ENCODE measurements at regions not wholly inside any gene's neighbourhood (a gene's known extent, or its start where the extent isn't known, plus 50 kb on each side); places are given as distances from the start of the nearest gene placed in this dataset.

DNA sequence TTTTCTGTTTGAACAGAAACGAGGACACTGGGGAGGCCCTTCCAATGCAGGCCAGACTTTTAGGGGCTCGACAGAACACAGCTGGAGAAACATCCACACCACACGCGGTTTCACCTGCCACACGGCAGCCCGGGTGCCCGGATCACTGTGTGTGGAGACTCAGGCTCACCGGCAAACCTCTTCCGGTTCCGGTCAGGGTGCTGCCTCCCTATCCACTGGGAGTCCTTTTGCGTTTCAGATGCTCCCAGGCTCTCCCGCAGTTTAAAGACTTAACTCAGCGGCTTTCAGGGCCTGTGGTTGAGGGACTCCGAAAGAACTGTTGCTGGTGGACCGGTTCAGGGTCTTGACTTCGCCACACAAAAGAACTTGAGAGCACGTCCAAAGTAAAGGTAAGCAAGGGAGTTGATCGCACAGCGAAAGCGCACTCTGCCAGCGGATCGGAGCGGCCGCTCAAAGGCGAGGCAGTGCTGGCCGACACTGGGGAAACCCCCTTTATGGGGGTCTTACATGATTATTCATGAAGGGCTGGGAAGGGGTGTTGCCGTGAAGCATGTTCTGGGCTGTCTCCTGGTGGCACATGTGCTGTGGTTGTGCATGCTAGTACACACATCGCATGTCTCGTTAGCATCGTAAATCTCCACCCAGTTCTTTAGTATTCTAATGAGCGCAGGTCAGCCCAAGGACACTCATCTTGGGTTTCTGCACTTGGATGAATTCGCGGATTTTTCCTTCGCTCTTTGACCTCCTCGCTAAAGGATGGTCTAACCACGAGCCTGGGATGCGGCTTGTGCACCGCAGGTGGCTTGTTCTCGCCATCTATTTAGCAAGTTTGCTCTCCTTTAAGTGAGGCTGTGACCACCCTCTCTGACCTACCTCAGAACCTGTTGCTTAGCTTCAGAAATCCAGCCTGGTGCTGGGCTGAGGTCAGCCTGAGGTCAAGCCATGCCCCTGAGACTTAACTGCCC, 180.3 kb downstream of the CDH26 start:
- H3K27me3 ChIP-seq (ENCODE audit: control insufficient read depth, insufficient read depth, low read length) = no peaks in the 10 kb centered on the region
- H3K9me3 ChIP-seq (ENCODE audit: control insufficient read depth, insufficient read depth, low read depth, low read length) = no peaks in the 10 kb centered on the region
- H3K4me1 ChIP-seq (ENCODE audit: control insufficient read depth, insufficient read depth, low read length) = no peaks in the 10 kb centered on the region
- ATAC-seq (no peak), DNase-seq (ENCODE audit: low read depth, low spot score) (no peak)
- TF ChIP-seq TCF7L2 (IDR thresholded peaks at IDR 0.05; ENCODE audit: low read depth, low read length) (no peak), SIN3A (IDR thresholded peaks at IDR 0.05; ENCODE audit: borderline replicate concordance, insufficient read depth, low read depth, low read length) (no peak), REST (IDR thresholded peaks at IDR 0.05; ENCODE audit: insufficient read depth in 1 of 2, low read depth in 2 of 2, low read length in 1 of 2) (no peak), POLR2AphosphoS5 (IDR thresholded peaks at IDR 0.05; ENCODE audit: low read depth, low read length) (no peak)
- TF ChIP-seq, protein P1, sequence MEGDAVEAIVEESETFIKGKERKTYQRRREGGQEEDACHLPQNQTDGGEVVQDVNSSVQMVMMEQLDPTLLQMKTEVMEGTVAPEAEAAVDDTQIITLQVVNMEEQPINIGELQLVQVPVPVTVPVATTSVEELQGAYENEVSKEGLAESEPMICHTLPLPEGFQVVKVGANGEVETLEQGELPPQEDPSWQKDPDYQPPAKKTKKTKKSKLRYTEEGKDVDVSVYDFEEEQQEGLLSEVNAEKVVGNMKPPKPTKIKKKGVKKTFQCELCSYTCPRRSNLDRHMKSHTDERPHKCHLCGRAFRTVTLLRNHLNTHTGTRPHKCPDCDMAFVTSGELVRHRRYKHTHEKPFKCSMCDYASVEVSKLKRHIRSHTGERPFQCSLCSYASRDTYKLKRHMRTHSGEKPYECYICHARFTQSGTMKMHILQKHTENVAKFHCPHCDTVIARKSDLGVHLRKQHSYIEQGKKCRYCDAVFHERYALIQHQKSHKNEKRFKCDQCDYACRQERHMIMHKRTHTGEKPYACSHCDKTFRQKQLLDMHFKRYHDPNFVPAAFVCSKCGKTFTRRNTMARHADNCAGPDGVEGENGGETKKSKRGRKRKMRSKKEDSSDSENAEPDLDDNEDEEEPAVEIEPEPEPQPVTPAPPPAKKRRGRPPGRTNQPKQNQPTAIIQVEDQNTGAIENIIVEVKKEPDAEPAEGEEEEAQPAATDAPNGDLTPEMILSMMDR (IDR thresholded peaks at IDR 0.05) = no peak
- ChIA-PET POLR2A (no interaction called here), CTCF (interaction anchor here (0.6 kb wide), 2 partner anchors 911 to 1047 kb away, joined by 4 to 5 read pairs; no protein-coding TSS in a partner anchor)
- BruUV-seq (replicated peaks) = no TSS peak
- in situ Hi-C loops (cut with HindIII; ENCODE audit: low pct_unique_long_range_greater_than_20kb, low sequenced_read_pairs) (no loop called here), intact Hi-C loops (cut with micrococcal nuclease; ENCODE audit: unreplicated experiment) (no loop called here)
- H3K4me3 ChIP-seq (ENCODE audit: low read depth in 2 of 2, low read length in 2 of 2) = no peak overlapping the region
- no peak overlapping the region for H3K27ac ChIP-seq (ENCODE audit: low read length)
- no peaks in the 10 kb centered on the region for H3K36me3 ChIP-seq (ENCODE audit: control insufficient read depth, insufficient read depth, low read length)

GRCh38 chr20:60139663-60140446, 181.6 kb downstream of the CDH26 start:
- intact Hi-C loops (cut with micrococcal nuclease; ENCODE audit: unreplicated experiment) = no loop called here
- no peak for TF ChIP-seq TCF7L2 (IDR thresholded peaks at IDR 0.05; ENCODE audit: low read depth, low read length)
- TF ChIP-seq, protein P1 (IDR thresholded peaks at IDR 0.05) = no peak
- no peak for TF ChIP-seq REST (IDR thresholded peaks at IDR 0.05; ENCODE audit: insufficient read depth in 1 of 2, low read depth in 2 of 2, low read length in 1 of 2)
- no peak for TF ChIP-seq POLR2AphosphoS5 (IDR thresholded peaks at IDR 0.05; ENCODE audit: low read depth, low read length)
- TF ChIP-seq SIN3A (IDR thresholded peaks at IDR 0.05; ENCODE audit: borderline replicate concordance, insufficient read depth, low read depth, low read length) = no peak
- no peaks in the 10 kb centered on the region for H3K4me1 ChIP-seq (ENCODE audit: control insufficient read depth, insufficient read depth, low read length)
- H3K27ac ChIP-seq (ENCODE audit: low read length) = no peak overlapping the region
- in situ Hi-C loops (cut with HindIII; ENCODE audit: low pct_unique_long_range_greater_than_20kb, low sequenced_read_pairs) = no loop called here
- ATAC-seq = no peak
- H3K9me3 ChIP-seq (ENCODE audit: control insufficient read depth, insufficient read depth, low read depth, low read length) = no peaks in the 10 kb centered on the region
- ChIA-PET POLR2A (no interaction called here), CTCF (no interaction called here)
- no peak for DNase-seq (ENCODE audit: low read depth, low spot score)
- H3K4me3 ChIP-seq (ENCODE audit: low read depth in 2 of 2, low read length in 2 of 2) = no peak overlapping the region
- no peaks in the 10 kb centered on the region for H3K27me3 ChIP-seq (ENCODE audit: control insufficient read depth, insufficient read depth, low read length)
- no TSS peak for BruUV-seq (replicated peaks)
- no peaks in the 10 kb centered on the region for H3K36me3 ChIP-seq (ENCODE audit: control insufficient read depth, insufficient read depth, low read length)

Measured in Panc1 (cell line).